K562 (cell line): ENCODE measurements at regions not wholly inside any gene's neighbourhood (a gene's known extent, or its start where the extent isn't known, plus 50 kb on each side); places are given as distances from the start of the nearest gene placed in this dataset.

Experiments used
- CTCF ChIP-seq, 3 experiments: IDR thresholded peaks in 2 of 3; conservative IDR thresholded peaks in 1 of 3; 2 replicates each; pipeline ENCODE4 v1.5.1; 2011 to 2012; ENCODE audit warnings: low read length in 3 of 3, mild to moderate bottlenecking in 3 of 3, control low read depth in 2 of 3, improper control_type of control experiment in 1 of 3, inconsistent platforms in 1 of 3, low read depth in 1 of 3, mixed read lengths in 1 of 3, moderate library complexity in 1 of 3; ENCODE audit not compliant: insufficient read depth in 2 of 3
- ELF1 ChIP-seq: fragments of 200-800 bp; sonication (Bioruptor generic); IDR thresholded peaks from 2 replicates; pipeline ENCODE4 v1.6.1; 2016; ENCODE audit warnings: missing genetic modification characterization, missing compliant biosample characterization
- IRF2 ChIP-seq: sonication (generic); formaldehyde crosslinking; IDR thresholded peaks from 2 replicates; pipeline ENCODE4 v1.8.1; 2022; ENCODE audit warnings: mild to moderate bottlenecking, missing genetic modification reagents
- JUND ChIP-seq, 2 experiments: IDR thresholded peaks; 2 replicates in 1 of 2; 3 replicates in 1 of 2; pipeline ENCODE4 v1.6.1; 2011; ENCODE audit warnings: borderline replicate concordance in 2 of 2, low read depth in 2 of 2, low read length in 2 of 2, improper control_type of control experiment in 1 of 2, missing biosample characterization in 1 of 2, missing genetic modification characterization in 1 of 2, missing genetic modification reagents in 1 of 2
- ZC3H4 ChIP-seq: sonication (generic); formaldehyde crosslinking; IDR thresholded peaks from 2 replicates; pipeline ENCODE4 v1.9.0; 2021; ENCODE audit warnings: missing genetic modification reagents, borderline replicate concordance
- ZFP36 ChIP-seq: fragments of 150-350 bp; IDR thresholded peaks from 2 replicates; pipeline ENCODE4 v1.6.1; 2018; ENCODE audit warnings: low read length, low read depth; ENCODE audit not compliant: partially characterized antibody
- TF ChIP-seq, protein P1 (sequence below): sonication (generic); formaldehyde crosslinking; IDR thresholded peaks from 2 replicates; pipeline ENCODE4 v1.8.0; 2023; ENCODE audit warnings: missing genetic modification reagents, mild to moderate bottlenecking, borderline replicate concordance
- TF ChIP-seq, protein P2 (sequence below): fragments of 250-450 bp; sonication (Bioruptor Pico); IDR thresholded peaks from 2 replicates; pipeline ENCODE4 v1.4.0; 2020

GRCh38 chrX:148441387-148441786 lies 59.0 kb upstream of the AFF2 start:
- TF ChIP-seq, protein P1, sequence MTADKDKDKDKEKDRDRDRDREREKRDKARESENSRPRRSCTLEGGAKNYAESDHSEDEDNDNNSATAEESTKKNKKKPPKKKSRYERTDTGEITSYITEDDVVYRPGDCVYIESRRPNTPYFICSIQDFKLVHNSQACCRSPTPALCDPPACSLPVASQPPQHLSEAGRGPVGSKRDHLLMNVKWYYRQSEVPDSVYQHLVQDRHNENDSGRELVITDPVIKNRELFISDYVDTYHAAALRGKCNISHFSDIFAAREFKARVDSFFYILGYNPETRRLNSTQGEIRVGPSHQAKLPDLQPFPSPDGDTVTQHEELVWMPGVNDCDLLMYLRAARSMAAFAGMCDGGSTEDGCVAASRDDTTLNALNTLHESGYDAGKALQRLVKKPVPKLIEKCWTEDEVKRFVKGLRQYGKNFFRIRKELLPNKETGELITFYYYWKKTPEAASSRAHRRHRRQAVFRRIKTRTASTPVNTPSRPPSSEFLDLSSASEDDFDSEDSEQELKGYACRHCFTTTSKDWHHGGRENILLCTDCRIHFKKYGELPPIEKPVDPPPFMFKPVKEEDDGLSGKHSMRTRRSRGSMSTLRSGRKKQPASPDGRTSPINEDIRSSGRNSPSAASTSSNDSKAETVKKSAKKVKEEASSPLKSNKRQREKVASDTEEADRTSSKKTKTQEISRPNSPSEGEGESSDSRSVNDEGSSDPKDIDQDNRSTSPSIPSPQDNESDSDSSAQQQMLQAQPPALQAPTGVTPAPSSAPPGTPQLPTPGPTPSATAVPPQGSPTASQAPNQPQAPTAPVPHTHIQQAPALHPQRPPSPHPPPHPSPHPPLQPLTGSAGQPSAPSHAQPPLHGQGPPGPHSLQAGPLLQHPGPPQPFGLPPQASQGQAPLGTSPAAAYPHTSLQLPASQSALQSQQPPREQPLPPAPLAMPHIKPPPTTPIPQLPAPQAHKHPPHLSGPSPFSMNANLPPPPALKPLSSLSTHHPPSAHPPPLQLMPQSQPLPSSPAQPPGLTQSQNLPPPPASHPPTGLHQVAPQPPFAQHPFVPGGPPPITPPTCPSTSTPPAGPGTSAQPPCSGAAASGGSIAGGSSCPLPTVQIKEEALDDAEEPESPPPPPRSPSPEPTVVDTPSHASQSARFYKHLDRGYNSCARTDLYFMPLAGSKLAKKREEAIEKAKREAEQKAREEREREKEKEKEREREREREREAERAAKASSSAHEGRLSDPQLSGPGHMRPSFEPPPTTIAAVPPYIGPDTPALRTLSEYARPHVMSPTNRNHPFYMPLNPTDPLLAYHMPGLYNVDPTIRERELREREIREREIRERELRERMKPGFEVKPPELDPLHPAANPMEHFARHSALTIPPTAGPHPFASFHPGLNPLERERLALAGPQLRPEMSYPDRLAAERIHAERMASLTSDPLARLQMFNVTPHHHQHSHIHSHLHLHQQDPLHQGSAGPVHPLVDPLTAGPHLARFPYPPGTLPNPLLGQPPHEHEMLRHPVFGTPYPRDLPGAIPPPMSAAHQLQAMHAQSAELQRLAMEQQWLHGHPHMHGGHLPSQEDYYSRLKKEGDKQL, result no peak
- TF ChIP-seq IRF2 (CRISPR knock-in tag) (no peak), CTCF (IDR thresholded peaks at IDR 0.05 in 2 of 3, conservative IDR thresholded peaks at IDR 0.05 in 1 of 3; ENCODE audit: insufficient read depth in 2 of 3, low read depth in 1 of 3, low read length in 3 of 3) (no peak), ZFP36 (no peak), JUND (IDR thresholded peaks at IDR 0.05; ENCODE audit: borderline replicate concordance, low read depth, low read length) (no peak), JUND (tag; IDR thresholded peaks at IDR 0.05; ENCODE audit: borderline replicate concordance, low read depth, low read length) (no peak), ELF1 (tag) (no peak), ZC3H4 (CRISPR knock-in tag) (no peak)
- TF ChIP-seq, protein P2, sequence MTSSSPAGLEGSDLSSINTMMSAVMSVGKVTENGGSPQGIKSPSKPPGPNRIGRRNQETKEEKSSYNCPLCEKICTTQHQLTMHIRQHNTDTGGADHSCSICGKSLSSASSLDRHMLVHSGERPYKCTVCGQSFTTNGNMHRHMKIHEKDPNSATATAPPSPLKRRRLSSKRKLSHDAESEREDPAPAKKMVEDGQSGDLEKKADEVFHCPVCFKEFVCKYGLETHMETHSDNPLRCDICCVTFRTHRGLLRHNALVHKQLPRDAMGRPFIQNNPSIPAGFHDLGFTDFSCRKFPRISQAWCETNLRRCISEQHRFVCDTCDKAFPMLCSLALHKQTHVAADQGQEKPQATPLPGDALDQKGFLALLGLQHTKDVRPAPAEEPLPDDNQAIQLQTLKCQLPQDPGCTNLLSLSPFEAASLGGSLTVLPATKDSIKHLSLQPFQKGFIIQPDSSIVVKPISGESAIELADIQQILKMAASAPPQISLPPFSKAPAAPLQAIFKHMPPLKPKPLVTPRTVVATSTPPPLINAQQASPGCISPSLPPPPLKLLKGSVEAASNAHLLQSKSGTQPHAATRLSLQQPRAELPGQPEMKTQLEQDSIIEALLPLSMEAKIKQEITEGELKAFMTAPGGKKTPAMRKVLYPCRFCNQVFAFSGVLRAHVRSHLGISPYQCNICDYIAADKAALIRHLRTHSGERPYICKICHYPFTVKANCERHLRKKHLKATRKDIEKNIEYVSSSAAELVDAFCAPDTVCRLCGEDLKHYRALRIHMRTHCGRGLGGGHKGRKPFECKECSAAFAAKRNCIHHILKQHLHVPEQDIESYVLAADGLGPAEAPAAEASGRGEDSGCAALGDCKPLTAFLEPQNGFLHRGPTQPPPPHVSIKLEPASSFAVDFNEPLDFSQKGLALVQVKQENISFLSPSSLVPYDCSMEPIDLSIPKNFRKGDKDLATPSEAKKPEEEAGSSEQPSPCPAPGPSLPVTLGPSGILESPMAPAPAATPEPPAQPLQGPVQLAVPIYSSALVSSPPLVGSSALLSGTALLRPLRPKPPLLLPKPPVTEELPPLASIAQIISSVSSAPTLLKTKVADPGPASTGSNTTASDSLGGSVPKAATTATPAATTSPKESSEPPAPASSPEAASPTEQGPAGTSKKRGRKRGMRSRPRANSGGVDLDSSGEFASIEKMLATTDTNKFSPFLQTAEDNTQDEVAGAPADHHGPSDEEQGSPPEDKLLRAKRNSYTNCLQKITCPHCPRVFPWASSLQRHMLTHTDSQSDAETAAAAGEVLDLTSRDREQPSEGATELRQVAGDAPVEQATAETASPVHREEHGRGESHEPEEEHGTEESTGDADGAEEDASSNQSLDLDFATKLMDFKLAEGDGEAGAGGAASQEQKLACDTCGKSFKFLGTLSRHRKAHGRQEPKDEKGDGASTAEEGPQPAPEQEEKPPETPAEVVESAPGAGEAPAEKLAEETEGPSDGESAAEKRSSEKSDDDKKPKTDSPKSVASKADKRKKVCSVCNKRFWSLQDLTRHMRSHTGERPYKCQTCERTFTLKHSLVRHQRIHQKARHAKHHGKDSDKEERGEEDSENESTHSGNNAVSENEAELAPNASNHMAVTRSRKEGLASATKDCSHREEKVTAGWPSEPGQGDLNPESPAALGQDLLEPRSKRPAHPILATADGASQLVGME (CRISPR knock-in tag), result no peak
